ENCODE measurements at regions not wholly inside any gene's neighbourhood (a gene's known extent, or its start where the extent isn't known, plus 50 kb on each side); places are given as distances from the start of the nearest gene placed in this dataset.

DNA sequence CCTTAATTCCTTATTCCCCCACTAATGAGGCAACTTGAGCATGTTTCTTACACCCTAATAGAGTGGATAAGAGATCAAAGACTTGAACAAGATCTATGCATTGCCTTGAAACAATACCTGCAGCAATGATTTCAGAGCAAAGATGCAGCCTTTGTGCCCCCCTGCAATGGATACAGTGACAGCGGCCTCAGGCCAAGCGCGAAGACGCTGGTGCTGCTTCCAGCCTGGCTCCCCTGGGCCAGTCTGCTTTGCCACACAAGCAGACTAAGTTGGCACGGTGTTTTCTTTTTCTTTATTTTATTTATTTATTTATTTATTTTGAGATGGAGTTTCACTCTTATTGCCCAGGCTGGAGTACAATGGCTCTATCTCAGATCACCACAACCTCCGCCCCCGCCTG, 179.8 kb upstream of the S1PR3 start:
- TF ChIP-seq, protein P1, sequence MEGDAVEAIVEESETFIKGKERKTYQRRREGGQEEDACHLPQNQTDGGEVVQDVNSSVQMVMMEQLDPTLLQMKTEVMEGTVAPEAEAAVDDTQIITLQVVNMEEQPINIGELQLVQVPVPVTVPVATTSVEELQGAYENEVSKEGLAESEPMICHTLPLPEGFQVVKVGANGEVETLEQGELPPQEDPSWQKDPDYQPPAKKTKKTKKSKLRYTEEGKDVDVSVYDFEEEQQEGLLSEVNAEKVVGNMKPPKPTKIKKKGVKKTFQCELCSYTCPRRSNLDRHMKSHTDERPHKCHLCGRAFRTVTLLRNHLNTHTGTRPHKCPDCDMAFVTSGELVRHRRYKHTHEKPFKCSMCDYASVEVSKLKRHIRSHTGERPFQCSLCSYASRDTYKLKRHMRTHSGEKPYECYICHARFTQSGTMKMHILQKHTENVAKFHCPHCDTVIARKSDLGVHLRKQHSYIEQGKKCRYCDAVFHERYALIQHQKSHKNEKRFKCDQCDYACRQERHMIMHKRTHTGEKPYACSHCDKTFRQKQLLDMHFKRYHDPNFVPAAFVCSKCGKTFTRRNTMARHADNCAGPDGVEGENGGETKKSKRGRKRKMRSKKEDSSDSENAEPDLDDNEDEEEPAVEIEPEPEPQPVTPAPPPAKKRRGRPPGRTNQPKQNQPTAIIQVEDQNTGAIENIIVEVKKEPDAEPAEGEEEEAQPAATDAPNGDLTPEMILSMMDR (IDR thresholded peaks at IDR 0.05; ENCODE audit: insufficient read depth, low read depth, low read length), result no peak
- no peak for DNase-seq (ENCODE audit: low read depth)
- no peak overlapping the region for H3K4me3 ChIP-seq (ENCODE audit: low read depth, low read length)

GRCh38 chr9:88812938-88813637, 178.2 kb upstream of the S1PR3 start:
- H3K4me3 ChIP-seq (ENCODE audit: low read depth, low read length), result no peak overlapping the region
- TF ChIP-seq, protein P1 (IDR thresholded peaks at IDR 0.05; ENCODE audit: insufficient read depth, low read depth, low read length), result no peak
- DNase-seq (ENCODE audit: low read depth), result no peak

- H3K4me3 ChIP-seq (ENCODE audit: low read depth, low read length), result no peak overlapping the region
- DNase-seq (ENCODE audit: low read depth), result no peak
- TF ChIP-seq, protein P1 (IDR thresholded peaks at IDR 0.05; ENCODE audit: insufficient read depth, low read depth, low read length), result no peak
These were observed 177.5 kb upstream of the S1PR3 start for GRCh38 chr9:88813638-88814209.

- H3K4me3 ChIP-seq (ENCODE audit: low read depth, low read length), result no peak overlapping the region
- TF ChIP-seq, protein P1 (IDR thresholded peaks at IDR 0.05; ENCODE audit: insufficient read depth, low read depth, low read length), result no peak
- peak; percentile 50 for DNase-seq (ENCODE audit: low read depth)
These were observed 176.7 kb upstream of the S1PR3 start for GRCh38 chr9:88814577-88814976.

DNA sequence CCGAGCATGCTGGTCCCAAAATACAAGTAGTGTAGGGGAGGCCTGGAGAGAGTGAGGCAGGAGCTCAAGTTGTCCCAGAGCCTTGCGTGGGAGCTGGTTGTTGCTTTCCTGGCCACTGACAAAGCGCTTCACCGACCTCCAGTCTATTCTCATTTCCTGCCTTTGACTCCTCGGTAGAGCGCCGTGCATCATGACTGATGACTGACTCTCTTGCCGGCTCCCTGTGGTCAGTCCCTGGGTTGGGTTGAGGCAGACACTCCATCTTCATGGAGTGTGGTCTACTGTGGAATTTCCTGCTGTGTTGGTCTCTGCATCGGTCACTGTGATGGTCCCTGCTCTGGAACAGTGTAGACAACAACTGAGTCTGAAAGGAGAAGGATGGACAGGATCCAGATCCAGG, 175.1 kb upstream of the S1PR3 start:
- no peak for DNase-seq (ENCODE audit: low read depth)
- no peak overlapping the region for H3K4me3 ChIP-seq (ENCODE audit: low read depth, low read length)
- TF ChIP-seq, protein P1 (IDR thresholded peaks at IDR 0.05; ENCODE audit: insufficient read depth, low read depth, low read length), result no peak

DNA sequence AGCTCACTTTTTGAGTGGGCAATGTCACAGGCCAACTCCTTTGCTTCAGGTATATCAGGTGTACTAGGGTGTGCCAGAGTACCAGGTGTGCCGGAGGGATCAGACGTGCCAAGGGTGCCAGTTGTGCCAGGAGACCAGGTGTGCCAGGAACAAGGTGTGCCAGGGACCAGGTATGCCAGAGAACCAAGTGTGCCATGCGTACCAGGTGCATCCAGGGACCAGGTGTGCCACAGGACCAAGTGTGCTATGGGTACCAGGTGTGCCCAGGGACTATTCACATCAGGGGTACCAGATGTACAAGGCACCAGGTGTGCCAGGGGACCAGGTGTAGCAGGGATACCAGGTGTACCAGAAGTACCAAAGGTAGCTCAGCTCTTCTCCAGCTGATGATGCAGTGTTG, 174.7 kb upstream of the S1PR3 start:
- no peak overlapping the region for H3K4me3 ChIP-seq (ENCODE audit: low read depth, low read length)
- no peak for DNase-seq (ENCODE audit: low read depth)
- TF ChIP-seq, protein P1 (IDR thresholded peaks at IDR 0.05; ENCODE audit: insufficient read depth, low read depth, low read length), result no peak

All from fibroblast of villous mesenchyme (primary cell).